DOHH2 (cell line): ENCODE measurements at regions not wholly inside any gene's neighbourhood (a gene's known extent, or its start where the extent isn't known, plus 50 kb on each side); places are given as distances from the start of the nearest gene placed in this dataset.

ENCODE experiments used
- EZH2phosphoT487 ChIP-seq: fragments of 200-600 bp; sonication (generic); IDR thresholded peaks from 2 replicates; pipeline ENCODE4 v1.6.1; 2017; ENCODE audit warnings: borderline replicate concordance, mild to moderate bottlenecking, antibody characterized with exemption, low read length, moderate library complexity, mixed read lengths
- TF ChIP-seq, protein P1 (sequence below): fragments of 200-600 bp; sonication (generic); IDR thresholded peaks from one replicate; pipeline ENCODE4 v1.5.1; 2014; ENCODE audit warnings: antibody characterized with exemption, mild to moderate bottlenecking, low read depth, low read length; ENCODE audit not compliant: poor library complexity, severe bottlenecking

DNA sequence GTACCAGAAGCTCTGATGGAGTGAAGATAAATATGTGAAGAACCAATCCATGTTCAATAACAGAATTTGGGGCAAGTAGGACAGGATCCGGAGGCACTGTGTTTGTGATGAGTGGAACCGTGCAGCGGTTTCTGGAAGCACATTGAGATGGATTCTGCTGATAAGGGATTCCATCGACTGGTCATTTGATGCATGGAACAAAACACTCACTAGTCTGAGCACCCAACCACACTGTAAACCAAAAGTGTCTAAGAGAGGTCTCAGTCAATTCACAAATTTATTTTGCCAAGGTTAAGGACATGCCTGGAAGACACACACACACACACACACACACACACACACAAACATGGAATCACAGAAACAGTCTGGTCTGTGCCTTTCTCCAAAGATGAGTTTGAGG lies 459.5 kb downstream of the FBXO15 start:
- TF ChIP-seq, protein P1, sequence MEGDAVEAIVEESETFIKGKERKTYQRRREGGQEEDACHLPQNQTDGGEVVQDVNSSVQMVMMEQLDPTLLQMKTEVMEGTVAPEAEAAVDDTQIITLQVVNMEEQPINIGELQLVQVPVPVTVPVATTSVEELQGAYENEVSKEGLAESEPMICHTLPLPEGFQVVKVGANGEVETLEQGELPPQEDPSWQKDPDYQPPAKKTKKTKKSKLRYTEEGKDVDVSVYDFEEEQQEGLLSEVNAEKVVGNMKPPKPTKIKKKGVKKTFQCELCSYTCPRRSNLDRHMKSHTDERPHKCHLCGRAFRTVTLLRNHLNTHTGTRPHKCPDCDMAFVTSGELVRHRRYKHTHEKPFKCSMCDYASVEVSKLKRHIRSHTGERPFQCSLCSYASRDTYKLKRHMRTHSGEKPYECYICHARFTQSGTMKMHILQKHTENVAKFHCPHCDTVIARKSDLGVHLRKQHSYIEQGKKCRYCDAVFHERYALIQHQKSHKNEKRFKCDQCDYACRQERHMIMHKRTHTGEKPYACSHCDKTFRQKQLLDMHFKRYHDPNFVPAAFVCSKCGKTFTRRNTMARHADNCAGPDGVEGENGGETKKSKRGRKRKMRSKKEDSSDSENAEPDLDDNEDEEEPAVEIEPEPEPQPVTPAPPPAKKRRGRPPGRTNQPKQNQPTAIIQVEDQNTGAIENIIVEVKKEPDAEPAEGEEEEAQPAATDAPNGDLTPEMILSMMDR = no peak
- no peak for TF ChIP-seq EZH2phosphoT487
